AG04450 (cell line): ENCODE measurements at regions not wholly inside any gene's neighbourhood (a gene's known extent, or its start where the extent isn't known, plus 50 kb on each side); places are given as distances from the start of the nearest gene placed in this dataset.

Source experiments
- CTCF ChIA-PET: fragments of 300-600, 350-600 bp; formaldehyde crosslinking; extraction: SDS; loops from one replicate; lab custom pipeline; 2022; ENCODE audit warnings: antibody characterized with exemption, inconsistent platforms; lab: Charles Lee
- POLR2A ChIA-PET: fragments of 350-600 bp; formaldehyde crosslinking; extraction: SDS; loops from one replicate; lab custom pipeline; 2021; ENCODE audit warnings: antibody characterized with exemption, inconsistent platforms; lab: Yijun Ruan, JAX
- DNase-seq: peaks from one replicate; pipeline ENCODE4 v3.0.0-alpha.2; 2011; ENCODE audit warnings: low read depth, low spot score
- H3K27ac ChIP-seq: one replicate; pipeline ENCODE4 v1.5.1; 2012; ENCODE audit warnings: low read depth, low read length, control low read depth
- H3K27me3 ChIP-seq: one replicate; pipeline ENCODE4 v1.6.0; 2012; ENCODE audit warnings: low read length; ENCODE audit not compliant: control insufficient read depth, insufficient read depth
- H3K4me3 ChIP-seq: 2 replicates; pipeline ENCODE4 v1.5.1; 2011; ENCODE audit warnings: mild to moderate bottlenecking, low read depth, low read length, control low read depth
- H3K9me3 ChIP-seq: 2 replicates; pipeline ENCODE4 v1.5.1; 2012; ENCODE audit warnings: low read length; ENCODE audit not compliant: control insufficient read depth, insufficient read depth
- TF ChIP-seq, protein P1 (sequence below): IDR thresholded peaks from 2 replicates; pipeline ENCODE4 v1.5.1; 2011; ENCODE audit warnings: low read depth, low read length, control low read depth, inconsistent platforms

DNA sequence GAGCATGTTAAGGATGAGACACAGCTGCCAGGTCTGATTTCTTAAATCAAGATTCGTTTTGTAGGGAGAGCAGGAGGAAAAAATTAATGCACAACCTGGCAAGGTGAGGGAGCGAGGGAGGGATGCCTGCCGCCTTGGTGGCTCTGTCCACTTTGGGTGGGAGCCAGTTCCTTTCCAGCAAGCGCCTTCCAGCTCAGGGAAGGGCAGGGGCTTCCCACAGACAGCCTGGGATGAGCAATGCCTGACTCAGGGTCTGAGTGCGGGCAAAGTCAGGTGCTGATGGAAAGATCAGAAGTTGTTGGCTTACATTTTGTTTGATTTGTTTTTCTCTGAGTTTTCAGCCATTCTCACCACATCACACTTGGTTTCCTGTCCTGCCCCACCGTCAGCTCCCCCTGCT is 220.7 kb downstream of the ENGASE start:
- TF ChIP-seq, protein P1, sequence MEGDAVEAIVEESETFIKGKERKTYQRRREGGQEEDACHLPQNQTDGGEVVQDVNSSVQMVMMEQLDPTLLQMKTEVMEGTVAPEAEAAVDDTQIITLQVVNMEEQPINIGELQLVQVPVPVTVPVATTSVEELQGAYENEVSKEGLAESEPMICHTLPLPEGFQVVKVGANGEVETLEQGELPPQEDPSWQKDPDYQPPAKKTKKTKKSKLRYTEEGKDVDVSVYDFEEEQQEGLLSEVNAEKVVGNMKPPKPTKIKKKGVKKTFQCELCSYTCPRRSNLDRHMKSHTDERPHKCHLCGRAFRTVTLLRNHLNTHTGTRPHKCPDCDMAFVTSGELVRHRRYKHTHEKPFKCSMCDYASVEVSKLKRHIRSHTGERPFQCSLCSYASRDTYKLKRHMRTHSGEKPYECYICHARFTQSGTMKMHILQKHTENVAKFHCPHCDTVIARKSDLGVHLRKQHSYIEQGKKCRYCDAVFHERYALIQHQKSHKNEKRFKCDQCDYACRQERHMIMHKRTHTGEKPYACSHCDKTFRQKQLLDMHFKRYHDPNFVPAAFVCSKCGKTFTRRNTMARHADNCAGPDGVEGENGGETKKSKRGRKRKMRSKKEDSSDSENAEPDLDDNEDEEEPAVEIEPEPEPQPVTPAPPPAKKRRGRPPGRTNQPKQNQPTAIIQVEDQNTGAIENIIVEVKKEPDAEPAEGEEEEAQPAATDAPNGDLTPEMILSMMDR: no peak
- CTCF ChIA-PET: no interaction called here

DNA sequence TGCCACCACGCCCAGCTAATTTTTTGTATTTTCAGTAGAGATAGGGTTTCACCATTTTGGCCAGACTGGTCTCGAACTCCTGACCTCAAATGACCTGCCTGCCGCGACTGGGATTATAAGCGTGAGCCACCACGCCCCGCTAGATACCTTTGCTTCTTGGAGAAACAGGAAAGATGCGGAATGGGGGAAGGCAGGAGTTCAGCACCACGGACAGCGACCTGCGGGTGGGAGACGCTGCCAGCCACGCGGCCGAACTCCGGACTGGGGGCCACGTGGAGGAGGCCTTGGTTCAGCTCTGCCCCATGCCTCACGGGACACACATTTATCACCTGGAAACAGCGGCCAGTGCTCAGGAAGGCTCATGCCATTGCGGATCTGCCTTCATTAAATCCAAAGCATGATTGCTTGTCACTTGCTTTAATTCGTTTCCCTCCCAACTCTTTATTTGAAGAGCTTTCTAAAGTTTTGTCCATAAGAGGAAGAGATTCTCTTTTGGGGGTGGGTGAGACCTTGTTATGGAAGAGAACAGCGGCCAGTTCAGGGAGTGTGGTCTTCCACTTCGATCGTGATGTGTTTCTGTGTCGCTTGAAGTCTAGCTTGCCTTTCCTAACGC is 219.9 kb downstream of the ENGASE start:
- H3K4me3 ChIP-seq: no peak overlapping the region
- no peak overlapping the region for H3K27ac ChIP-seq
- no peaks in the 10 kb centered on the region for H3K27me3 ChIP-seq
- no peaks in the 10 kb centered on the region; the same call in 1 of the 2 replicates for H3K9me3 ChIP-seq
- ChIA-PET CTCF (no interaction called here), POLR2A (no interaction called here)
- no peak for DNase-seq
- TF ChIP-seq, protein P1: no peak

More for the DNA sequence above, 220.7 kb downstream of the ENGASE start:
- Histone ChIP-seq H3K4me3 (no peak overlapping the region), H3K27me3 (no peaks in the 10 kb centered on the region), H3K27ac (no peak overlapping the region), H3K9me3 (no peaks in the 10 kb centered on the region; the same call in 1 of the 2 replicates)
- DNase-seq: no peak
- POLR2A ChIA-PET: no interaction called here

GRCh38 chr17:79292501-79292900 is 217.9 kb downstream of the ENGASE start:
- ChIA-PET POLR2A (no interaction called here), CTCF (no interaction called here)
- no peak overlapping the region for H3K27ac ChIP-seq
- DNase-seq: no peak
- TF ChIP-seq, protein P1: no peak
- H3K27me3 ChIP-seq: no peaks in the 10 kb centered on the region
- no peak overlapping the region for H3K4me3 ChIP-seq
- no peaks in the 10 kb centered on the region; the same call in 1 of the 2 replicates for H3K9me3 ChIP-seq

GRCh38 chr17:79291391-79291790 is 216.8 kb downstream of the ENGASE start:
- CTCF ChIA-PET: no interaction called here
- POLR2A ChIA-PET: no interaction called here
- H3K27me3 ChIP-seq: no peaks in the 10 kb centered on the region

DNA sequence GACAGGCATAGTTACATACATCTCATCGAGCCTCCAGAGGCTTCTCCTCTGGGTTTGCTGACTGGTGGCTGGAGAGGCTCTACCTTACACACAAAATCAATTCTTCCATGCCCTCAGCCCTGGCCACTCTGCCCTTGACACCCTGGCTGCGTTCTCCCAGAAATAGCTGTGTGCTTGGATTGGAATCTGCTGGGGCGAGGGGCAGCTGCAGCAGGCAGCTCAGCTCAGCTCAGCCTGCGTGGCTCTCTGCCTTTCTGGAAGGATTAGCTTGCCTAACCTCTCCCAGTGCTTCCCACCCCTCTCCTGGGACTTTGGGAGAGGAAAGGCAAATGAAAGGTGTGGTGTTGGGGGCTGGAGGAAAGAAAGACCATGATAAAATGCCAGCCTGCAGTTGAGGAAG is 216.1 kb downstream of the ENGASE start:
- no peaks in the 10 kb centered on the region for H3K27me3 ChIP-seq
- TF ChIP-seq, protein P1: no peak
- no peak overlapping the region for H3K27ac ChIP-seq
- ChIA-PET CTCF (no interaction called here), POLR2A (no interaction called here)
- H3K4me3 ChIP-seq: no peak overlapping the region
- H3K9me3 ChIP-seq: no peaks in the 10 kb centered on the region; the same call in 1 of the 2 replicates
- no peak for DNase-seq

More at GRCh38 chr17:79291391-79291790, 216.8 kb downstream of the ENGASE start:
- Histone ChIP-seq H3K9me3 (no peaks in the 10 kb centered on the region; the same call in 1 of the 2 replicates), H3K27ac (no peak overlapping the region), H3K4me3 (no peak overlapping the region)
- DNase-seq: no peak
- TF ChIP-seq, protein P1: no peak
